Testis (tissue), 2 donors: ENCODE measurements at regions not wholly inside any gene's neighbourhood (a gene's known extent, or its start where the extent isn't known, plus 50 kb on each side); places are given as distances from the start of the nearest gene placed in this dataset.

Experiments
- CTCF ChIP-seq, 3 experiments: fragments of 450-650 bp in 2 of 3; fragments of 200-600 bp in 1 of 3; sonication (generic) in 1 of 3; IDR thresholded peaks; one replicate each; pipeline ENCODE4 v1.5.1; 2016 to 2019; ENCODE audit warnings: antibody characterized with exemption in 3 of 3, mild to moderate bottlenecking in 2 of 3, moderate library complexity in 1 of 3
- POLR2A ChIP-seq: fragments of 450-650 bp; IDR thresholded peaks from one replicate; pipeline ENCODE4 v1.6.1; 2017; ENCODE audit warnings: antibody characterized with exemption, mild to moderate bottlenecking, moderate library complexity

- no peak for TF ChIP-seq POLR2A
- TF ChIP-seq CTCF (IDR thresholded peaks at IDR 0.05), result no peak
These were observed 113.2 kb downstream of the ACKR3 start for GRCh38 chr2:236682651-236683422.
